ENCODE measurements at regions not wholly inside any gene's neighbourhood (a gene's known extent, or its start where the extent isn't known, plus 50 kb on each side); places are given as distances from the start of the nearest gene placed in this dataset.

- no peak overlapping the region for H3K27ac ChIP-seq (ENCODE audit: low read depth, low read length)
- WGBS, 3 donors = 94 to 100% (median 95%) methylated on average over 1 of the region's 1 CpG
Measured at GRCh38 chr6:113594726-113595125, 262.4 kb upstream of the MARCKS start.

GRCh38 chr6:113595911-113596376, 261.2 kb upstream of the MARCKS start:
- H3K27ac ChIP-seq (ENCODE audit: low read depth, low read length) = no peak overlapping the region
- WGBS, 3 donors = 52 to 63% (median 59%) methylated on average over 6 of the region's 6 CpGs

GRCh38 chr6:113596387-113597230, 260.5 kb upstream of the MARCKS start:
- H3K27ac ChIP-seq (ENCODE audit: low read depth, low read length) = peak overlapping the region; percentile 45
- 26 to 50% (median 47%) methylated on average over 5 of the region's 5 CpGs for WGBS, 3 donors

DNA sequence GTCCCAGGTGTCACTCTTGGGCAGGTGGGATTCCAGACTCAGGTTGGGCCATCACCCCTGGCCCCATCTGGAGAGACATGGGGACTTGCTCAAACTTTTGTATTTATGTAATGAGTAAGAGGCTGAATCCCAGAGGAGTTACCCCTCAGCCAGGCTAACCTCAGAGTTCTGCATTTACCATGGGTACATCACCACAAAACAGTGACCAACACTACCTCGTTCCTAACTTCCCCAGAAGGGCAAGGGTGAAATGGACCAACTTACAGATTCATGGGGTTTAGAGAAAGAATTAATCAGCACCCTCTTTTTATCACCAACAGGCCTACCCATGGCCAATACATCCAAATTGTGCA, 259.9 kb upstream of the MARCKS start:
- 0 to 70% (median 26%) methylated on average over 1 of the region's 1 CpG for WGBS, 3 donors
- H3K27ac ChIP-seq (ENCODE audit: low read depth, low read length) = no peak overlapping the region

DNA sequence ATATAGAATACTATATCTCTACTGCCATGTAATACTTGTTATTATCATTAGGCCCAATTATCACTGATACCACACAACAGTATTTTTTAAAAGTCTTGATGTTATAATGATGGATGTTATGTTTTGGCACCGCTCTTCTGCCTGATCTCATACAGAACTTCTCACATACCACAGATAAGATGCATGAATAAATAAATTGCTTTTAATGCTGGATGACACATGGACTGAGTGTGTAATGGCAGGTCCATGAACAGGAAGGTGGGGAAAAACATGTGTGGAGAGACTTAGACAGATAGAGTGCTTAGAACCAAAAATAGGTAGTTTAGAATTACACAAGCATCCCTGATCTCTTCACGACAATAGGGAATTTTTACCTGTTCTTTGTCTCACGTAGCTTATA, 258.4 kb upstream of the MARCKS start:
- 90 to 95% (median 95%) methylated on average over 3 of the region's 3 CpGs for WGBS, 3 donors
- H3K27ac ChIP-seq (ENCODE audit: low read depth, low read length) = no peak overlapping the region

DNA sequence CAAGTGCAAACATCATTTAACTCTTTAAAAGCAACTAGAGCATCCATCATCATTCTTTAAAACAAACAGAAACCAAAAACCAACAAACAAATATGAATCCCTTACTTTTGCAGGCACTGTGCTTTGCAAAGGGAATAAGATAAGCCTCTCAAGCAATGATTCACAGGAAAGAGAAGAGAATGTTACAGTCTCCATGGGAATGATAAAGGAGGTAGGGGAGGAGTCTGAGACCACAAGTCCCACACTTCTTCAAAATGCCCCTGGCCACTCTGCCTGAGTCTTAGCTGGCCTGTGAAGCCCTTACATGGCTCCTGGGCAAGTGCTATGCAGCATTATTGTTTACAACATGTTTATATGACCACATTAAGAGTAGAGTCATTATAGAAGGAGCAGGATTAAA, 257.7 kb upstream of the MARCKS start:
- no peak overlapping the region for H3K27ac ChIP-seq (ENCODE audit: low read depth, low read length)

DNA sequence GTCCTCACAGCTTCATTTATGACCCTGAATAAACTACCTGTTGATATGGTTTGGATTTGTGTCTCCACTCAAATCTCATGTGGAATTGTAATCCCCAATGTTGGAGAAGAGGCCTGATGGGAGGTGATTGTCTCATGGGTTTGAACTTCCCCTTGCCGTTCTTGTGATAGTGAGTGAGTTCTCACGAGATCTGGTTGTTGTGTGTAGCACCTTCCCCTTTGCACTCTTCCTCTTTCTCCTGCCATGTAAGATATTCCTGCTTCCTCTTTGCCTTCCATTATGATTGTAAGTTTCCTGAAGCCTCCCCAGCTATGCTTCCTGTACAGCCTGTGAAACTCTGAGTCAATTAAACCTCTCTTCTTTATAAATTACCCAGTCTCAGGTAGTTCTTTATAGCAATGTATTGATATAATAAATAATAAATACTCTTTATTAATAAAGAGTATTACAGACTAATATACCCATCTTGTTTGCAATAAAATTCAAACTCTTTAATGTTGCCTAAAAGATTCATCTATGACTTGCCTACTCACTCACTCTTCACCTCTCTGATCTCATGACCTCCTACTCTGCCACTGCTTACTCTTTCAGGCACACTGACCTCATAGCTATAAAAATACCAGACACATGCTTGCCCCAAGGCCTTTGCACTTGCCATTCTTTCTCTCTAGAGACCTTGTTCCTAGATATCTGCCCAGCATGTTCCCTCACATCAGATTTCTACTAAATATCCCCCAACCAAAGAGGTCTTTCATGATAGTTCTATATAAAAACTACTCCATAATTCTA, 256.4 kb upstream of the MARCKS start:
- 54 to 82% (median 62%) methylated on average over 2 of the region's 2 CpGs for WGBS, 3 donors
- H3K27ac ChIP-seq (ENCODE audit: low read depth, low read length) = no peak overlapping the region

DNA sequence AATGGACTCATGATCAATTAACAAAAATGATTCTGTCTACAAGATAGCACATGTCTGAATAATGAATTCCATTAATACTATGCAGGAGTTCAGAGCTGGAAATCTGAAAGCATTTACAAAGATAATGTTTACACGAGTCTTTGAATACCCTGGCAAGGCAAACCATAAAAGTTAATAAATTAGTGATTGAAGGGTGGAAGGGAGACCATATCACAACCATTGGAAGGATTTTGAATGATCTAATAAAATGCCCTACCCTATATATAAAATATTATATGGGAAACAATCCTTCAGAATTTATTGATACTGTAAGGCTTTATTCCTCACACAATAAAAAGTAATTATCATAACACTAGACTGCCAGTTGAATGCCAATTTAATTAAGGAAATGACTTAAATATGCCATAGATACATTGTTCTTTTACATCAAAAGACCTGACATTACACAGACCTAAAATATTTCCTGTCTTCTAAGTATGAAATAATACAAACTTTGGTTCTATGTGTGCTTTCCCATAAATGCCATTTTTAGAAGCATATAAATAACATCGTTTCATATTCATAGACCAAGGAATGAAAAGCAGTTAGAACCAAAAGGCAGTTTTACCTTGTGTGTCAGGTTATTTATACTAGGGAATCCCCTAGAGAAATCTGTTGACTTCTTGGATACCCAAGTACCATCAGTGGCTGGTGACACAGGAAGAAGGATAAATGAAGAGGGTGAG, 249.2 kb upstream of the MARCKS start:
- WGBS, 3 donors = 57 to 79% (median 73%) methylated on average over 2 of the region's 2 CpGs
- H3K27ac ChIP-seq (ENCODE audit: low read depth, low read length) = no peak overlapping the region

DNA sequence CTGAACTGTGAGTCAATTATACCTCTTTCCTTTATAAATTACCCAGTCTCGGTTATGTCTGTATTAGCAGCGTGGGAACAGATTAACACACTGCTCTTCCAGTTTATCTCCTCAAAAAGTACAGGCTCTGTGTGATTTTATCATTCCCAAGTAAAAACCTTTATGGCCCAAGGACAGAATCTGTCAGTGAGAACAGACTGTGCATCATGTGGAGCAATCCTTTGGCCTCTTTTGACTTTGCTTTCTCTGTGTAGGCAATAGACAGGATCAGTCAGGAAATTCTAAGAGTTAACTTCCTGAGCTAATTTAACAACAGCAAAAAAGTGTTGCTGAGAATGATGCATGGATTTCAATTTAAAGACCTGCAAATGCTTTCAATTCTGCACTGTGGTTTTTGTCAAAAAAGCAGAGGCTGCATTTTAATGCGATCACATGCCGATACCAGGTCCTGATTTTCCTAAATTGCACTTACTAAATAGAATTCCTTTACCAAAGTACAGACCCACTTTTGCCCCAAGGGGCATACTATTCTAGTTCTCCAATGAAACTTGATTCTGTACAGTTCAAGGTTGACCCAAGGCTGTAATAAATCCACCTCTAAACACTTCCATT, 246.7 kb upstream of the MARCKS start:
- WGBS, 3 donors = 81 to 90% (median 86%) methylated on average over 4 of the region's 4 CpGs
- no peak overlapping the region for H3K27ac ChIP-seq (ENCODE audit: low read depth, low read length)

GRCh38 chr6:113616701-113617274, 240.4 kb upstream of the MARCKS start:
- H3K27ac ChIP-seq (ENCODE audit: low read depth, low read length) = no peak overlapping the region
- WGBS, 3 donors = 91 to 94% (median 93%) methylated on average over 5 of the region's 5 CpGs

DNA sequence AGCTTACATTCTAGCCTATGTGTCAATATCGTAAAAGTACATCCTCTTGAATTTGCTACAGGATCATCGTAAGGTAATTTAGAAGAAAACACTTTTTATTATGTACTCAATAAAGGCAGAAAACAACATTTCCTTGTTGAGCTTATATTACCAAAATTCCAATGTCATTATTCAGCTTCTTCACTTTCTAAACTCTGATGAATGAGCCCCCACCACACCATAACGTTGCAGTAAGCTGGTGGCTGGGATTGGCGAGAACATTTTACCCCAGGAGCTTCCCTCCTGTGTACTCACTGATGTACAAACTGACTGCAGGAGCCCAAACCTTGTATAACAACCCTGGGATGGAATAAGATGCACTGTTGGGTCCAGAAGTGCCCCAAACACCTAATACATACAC, 238.1 kb upstream of the MARCKS start:
- WGBS, 3 donors = 79 to 86% (median 80%) methylated on average over 4 of the region's 4 CpGs
- no peak overlapping the region for H3K27ac ChIP-seq (ENCODE audit: low read depth, low read length)

GRCh38 chr6:113620386-113620785, 236.8 kb upstream of the MARCKS start:
- H3K27ac ChIP-seq (ENCODE audit: low read depth, low read length) = no peak overlapping the region
- WGBS, 3 donors = 38 to 65% (median 45%) methylated on average over 2 of the region's 2 CpGs

GRCh38 chr6:113622254-113622653, 234.9 kb upstream of the MARCKS start:
- H3K27ac ChIP-seq (ENCODE audit: low read depth, low read length) = no peak overlapping the region
- 72 to 86% (median 84%) methylated on average over 5 of the region's 5 CpGs for WGBS, 3 donors

- no peak overlapping the region for H3K27ac ChIP-seq (ENCODE audit: low read depth, low read length)
Measured at GRCh38 chr6:113623129-113623528, 234.0 kb upstream of the MARCKS start.

GRCh38 chr6:113625850-113626249, 231.3 kb upstream of the MARCKS start:
- H3K27ac ChIP-seq (ENCODE audit: low read depth, low read length) = no peak overlapping the region
- WGBS, 3 donors = 86 to 94% (median 90%) methylated on average over 3 of the region's 3 CpGs

DNA sequence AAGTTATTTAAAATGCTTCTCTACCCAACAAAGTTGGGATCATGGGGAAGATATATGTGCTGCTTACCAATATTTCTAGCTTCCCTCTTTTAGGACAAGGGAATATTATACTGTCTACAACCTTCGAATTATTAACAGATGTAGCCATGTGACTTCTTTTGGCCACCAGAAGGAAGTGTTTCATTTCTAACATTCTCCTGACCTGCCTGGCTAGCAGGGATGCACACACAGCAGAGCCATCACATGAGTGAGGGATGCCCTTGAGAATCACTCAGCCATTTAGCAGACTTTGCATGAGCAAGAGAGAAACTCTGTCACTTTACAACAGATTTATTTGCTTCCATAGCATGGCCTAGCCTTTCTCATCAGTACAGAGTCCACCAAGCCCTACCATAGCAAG, 230.7 kb upstream of the MARCKS start:
- H3K27ac ChIP-seq (ENCODE audit: low read depth, low read length) = no peak overlapping the region
- WGBS, 3 donors = 83 to 97% (median 90%) methylated on average over 1 of the region's 1 CpG

GRCh38 chr6:113627480-113627879, 229.7 kb upstream of the MARCKS start:
- 89 to 96% (median 93%) methylated on average over 2 of the region's 2 CpGs for WGBS, 3 donors
- H3K27ac ChIP-seq (ENCODE audit: low read depth, low read length) = no peak overlapping the region

GRCh38 chr6:113629256-113629655, 227.9 kb upstream of the MARCKS start:
- H3K27ac ChIP-seq (ENCODE audit: low read depth, low read length) = no peak overlapping the region

Data from adipose tissue (tissue), 3 donors.